Chondrocyte (in vitro differentiated cells): ENCODE measurements at regions not wholly inside any gene's neighbourhood (a gene's known extent, or its start where the extent isn't known, plus 50 kb on each side); places are given as distances from the start of the nearest gene placed in this dataset.

ENCODE experiments used
- DNase-seq: peaks from one replicate; pipeline ENCODE4 v3.0.0; 2021; ENCODE audit warnings: mixed read lengths, low spot score
- H3K27ac Mint-ChIP-seq: one replicate; pipeline ENCODE4 v1.8.0; 2021; ENCODE audit warnings: mild to moderate bottlenecking, moderate library complexity, mixed read lengths; ENCODE audit not compliant: unreplicated experiment
- H3K27me3 Mint-ChIP-seq: 2 replicates; pipeline ENCODE4 v1.8.0; 2021; ENCODE audit warnings: low read depth, mixed read lengths
- H3K36me3 Mint-ChIP-seq: 2 replicates; pipeline ENCODE4 v1.8.0; 2021; ENCODE audit warnings: low read depth, mixed read lengths
- H3K4me1 Mint-ChIP-seq: 2 replicates; pipeline ENCODE4 v1.8.0; 2021; ENCODE audit warnings: low read depth, mild to moderate bottlenecking, mixed read lengths
- H3K4me3 Mint-ChIP-seq: one replicate; pipeline ENCODE4 v1.8.0; 2021; ENCODE audit warnings: mild to moderate bottlenecking, moderate library complexity, mixed read lengths; ENCODE audit not compliant: unreplicated experiment
- H3K9me3 Mint-ChIP-seq: 2 replicates; pipeline ENCODE4 v1.8.0; 2021; ENCODE audit warnings: low read depth, mixed read lengths
- TF ChIP-seq, protein P1 (sequence below): fragments of 200-600 bp; sonication (generic); IDR thresholded peaks from 2 replicates; pipeline ENCODE4 v1.5.0; 2021; ENCODE audit warnings: antibody characterized with exemption, mild to moderate bottlenecking, moderate library complexity

GRCh38 chr3:194784361-194784760 is 98.7 kb downstream of the FAM43A start:
- H3K4me1 Mint-ChIP-seq: peaks cover 31% of the 10 kb centered on the region
- no peak overlapping the region for H3K4me3 Mint-ChIP-seq
- no peaks in the 10 kb centered on the region for H3K9me3 Mint-ChIP-seq
- TF ChIP-seq, protein P1, sequence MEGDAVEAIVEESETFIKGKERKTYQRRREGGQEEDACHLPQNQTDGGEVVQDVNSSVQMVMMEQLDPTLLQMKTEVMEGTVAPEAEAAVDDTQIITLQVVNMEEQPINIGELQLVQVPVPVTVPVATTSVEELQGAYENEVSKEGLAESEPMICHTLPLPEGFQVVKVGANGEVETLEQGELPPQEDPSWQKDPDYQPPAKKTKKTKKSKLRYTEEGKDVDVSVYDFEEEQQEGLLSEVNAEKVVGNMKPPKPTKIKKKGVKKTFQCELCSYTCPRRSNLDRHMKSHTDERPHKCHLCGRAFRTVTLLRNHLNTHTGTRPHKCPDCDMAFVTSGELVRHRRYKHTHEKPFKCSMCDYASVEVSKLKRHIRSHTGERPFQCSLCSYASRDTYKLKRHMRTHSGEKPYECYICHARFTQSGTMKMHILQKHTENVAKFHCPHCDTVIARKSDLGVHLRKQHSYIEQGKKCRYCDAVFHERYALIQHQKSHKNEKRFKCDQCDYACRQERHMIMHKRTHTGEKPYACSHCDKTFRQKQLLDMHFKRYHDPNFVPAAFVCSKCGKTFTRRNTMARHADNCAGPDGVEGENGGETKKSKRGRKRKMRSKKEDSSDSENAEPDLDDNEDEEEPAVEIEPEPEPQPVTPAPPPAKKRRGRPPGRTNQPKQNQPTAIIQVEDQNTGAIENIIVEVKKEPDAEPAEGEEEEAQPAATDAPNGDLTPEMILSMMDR: no peak
- no peaks in the 10 kb centered on the region for H3K36me3 Mint-ChIP-seq
- DNase-seq: no peak
- no peaks in the 10 kb centered on the region for H3K27me3 Mint-ChIP-seq
- no peak overlapping the region for H3K27ac Mint-ChIP-seq

DNA sequence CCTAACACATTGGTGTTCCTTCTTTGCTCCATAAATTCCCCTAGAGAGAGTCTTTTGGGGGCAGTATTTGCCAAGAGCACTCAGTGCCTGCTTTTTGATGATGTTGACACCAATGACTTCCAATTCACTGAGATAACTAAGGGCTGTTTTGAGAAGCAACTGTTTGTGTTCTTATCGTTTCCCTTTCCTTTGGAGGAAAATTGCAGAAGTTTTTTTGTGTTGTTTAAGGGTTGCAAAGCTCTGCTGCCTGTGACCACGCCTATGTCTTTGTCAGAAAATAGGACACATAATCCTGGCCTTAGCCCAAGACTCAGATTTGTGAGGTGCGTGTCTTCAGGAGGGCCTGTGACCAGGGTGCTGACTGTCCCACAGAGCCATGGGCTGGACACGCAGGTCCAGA is 99.6 kb downstream of the FAM43A start:
- no peaks in the 10 kb centered on the region for H3K27me3 Mint-ChIP-seq
- H3K4me1 Mint-ChIP-seq: peaks cover 21% of the 10 kb centered on the region
- H3K36me3 Mint-ChIP-seq: no peaks in the 10 kb centered on the region
- TF ChIP-seq, protein P1: no peak
- H3K4me3 Mint-ChIP-seq: no peak overlapping the region
- H3K27ac Mint-ChIP-seq: no peak overlapping the region
- H3K9me3 Mint-ChIP-seq: no peaks in the 10 kb centered on the region
- DNase-seq: no peak

GRCh38 chr3:194787072-194787471 is 101.4 kb downstream of the FAM43A start:
- no peak for DNase-seq
- Mint-ChIP-seq H3K4me3 (no peak overlapping the region), H3K9me3 (no peaks in the 10 kb centered on the region), H3K27ac (no peak overlapping the region), H3K27me3 (no peaks in the 10 kb centered on the region), H3K4me1 (peaks cover 19% of the 10 kb centered on the region), H3K36me3 (no peaks in the 10 kb centered on the region)
- TF ChIP-seq, protein P1: no peak

GRCh38 chr3:194787650-194788049 is 102.0 kb downstream of the FAM43A start:
- H3K4me3 Mint-ChIP-seq: no peak overlapping the region
- no peak for DNase-seq
- no peaks in the 10 kb centered on the region for H3K27me3 Mint-ChIP-seq
- no peaks in the 10 kb centered on the region for H3K9me3 Mint-ChIP-seq
- TF ChIP-seq, protein P1: no peak
- peaks cover 14% of the 10 kb centered on the region for H3K4me1 Mint-ChIP-seq
- no peaks in the 10 kb centered on the region for H3K36me3 Mint-ChIP-seq
- no peak overlapping the region for H3K27ac Mint-ChIP-seq

GRCh38 chr3:194792368-194792767 is 106.7 kb downstream of the FAM43A start:
- Mint-ChIP-seq H3K9me3 (peaks cover 13% of the 10 kb centered on the region), H3K4me3 (no peak overlapping the region), H3K4me1 (no peaks in the 10 kb centered on the region), H3K36me3 (peaks cover 3% of the 10 kb centered on the region), H3K27me3 (no peaks in the 10 kb centered on the region), H3K27ac (no peak overlapping the region)
- TF ChIP-seq, protein P1: no peak
- DNase-seq: no peak
